GM12874 (cell line): ENCODE measurements at regions not wholly inside any gene's neighbourhood (a gene's known extent, or its start where the extent isn't known, plus 50 kb on each side); places are given as distances from the start of the nearest gene placed in this dataset.

Source experiments
- TF ChIP-seq, protein P1 (sequence below): IDR thresholded peaks from 2 replicates; pipeline ENCODE4 v1.5.1; 2011; ENCODE audit warnings: low read depth, mild to moderate bottlenecking, control low read depth, low read length, moderate library complexity; ENCODE audit not compliant: insufficient read depth

- TF ChIP-seq, protein P1, sequence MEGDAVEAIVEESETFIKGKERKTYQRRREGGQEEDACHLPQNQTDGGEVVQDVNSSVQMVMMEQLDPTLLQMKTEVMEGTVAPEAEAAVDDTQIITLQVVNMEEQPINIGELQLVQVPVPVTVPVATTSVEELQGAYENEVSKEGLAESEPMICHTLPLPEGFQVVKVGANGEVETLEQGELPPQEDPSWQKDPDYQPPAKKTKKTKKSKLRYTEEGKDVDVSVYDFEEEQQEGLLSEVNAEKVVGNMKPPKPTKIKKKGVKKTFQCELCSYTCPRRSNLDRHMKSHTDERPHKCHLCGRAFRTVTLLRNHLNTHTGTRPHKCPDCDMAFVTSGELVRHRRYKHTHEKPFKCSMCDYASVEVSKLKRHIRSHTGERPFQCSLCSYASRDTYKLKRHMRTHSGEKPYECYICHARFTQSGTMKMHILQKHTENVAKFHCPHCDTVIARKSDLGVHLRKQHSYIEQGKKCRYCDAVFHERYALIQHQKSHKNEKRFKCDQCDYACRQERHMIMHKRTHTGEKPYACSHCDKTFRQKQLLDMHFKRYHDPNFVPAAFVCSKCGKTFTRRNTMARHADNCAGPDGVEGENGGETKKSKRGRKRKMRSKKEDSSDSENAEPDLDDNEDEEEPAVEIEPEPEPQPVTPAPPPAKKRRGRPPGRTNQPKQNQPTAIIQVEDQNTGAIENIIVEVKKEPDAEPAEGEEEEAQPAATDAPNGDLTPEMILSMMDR: no peak
These were observed 463.1 kb upstream of the FAT3 start for GRCh38 chr11:91761406-91762025.

DNA sequence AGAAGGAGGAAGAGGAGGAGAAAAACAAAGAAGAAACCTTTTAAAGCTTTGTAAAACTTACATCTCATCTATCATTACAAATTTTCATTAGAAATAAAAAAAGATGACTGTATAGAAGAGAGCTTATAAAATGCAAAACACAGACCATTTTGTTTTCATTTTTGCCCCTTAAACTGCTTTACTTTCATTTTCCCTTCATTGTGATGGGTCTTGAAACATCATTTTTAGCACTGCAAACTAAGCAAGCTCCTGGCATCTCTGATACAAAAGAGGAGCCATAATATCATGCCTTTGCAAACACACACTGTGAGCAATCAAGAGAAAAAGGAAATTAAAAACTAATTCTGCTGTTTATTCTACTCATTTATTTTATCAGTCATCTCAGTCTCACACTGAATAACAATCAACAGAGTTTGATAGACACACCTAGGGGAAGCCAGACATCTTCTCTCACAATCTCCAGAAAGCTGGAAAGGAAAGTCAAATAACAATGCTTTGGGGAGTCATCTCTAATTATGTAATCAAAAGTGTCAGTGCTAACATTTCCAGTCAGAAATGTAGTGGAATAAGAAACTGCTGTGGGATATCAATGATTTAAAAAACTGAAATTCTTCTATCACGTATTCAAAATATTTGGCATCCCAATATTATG lies 467.7 kb upstream of the FAT3 start:
- TF ChIP-seq, protein P1: no peak

- TF ChIP-seq, protein P1: no peak
These were observed 468.5 kb upstream of the FAT3 start for GRCh38 chr11:91755951-91756707.

DNA sequence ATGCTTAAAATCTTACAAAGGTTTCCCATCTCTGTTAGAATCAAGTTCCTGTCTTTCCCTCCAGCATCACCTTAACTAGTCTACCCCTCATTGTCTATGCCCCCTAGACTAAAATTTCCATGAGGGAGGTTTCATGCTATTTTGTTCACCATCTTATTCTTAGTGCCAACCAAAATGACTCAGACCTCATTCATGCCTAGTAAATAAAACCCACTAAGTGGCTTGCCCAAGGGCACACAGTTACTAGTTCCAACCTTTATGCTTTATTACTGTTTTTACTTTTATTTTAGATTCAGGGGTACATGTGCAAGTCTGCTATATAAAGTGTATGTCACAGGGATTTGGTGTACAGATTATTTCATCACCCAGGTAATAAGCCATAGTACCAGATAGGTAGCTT lies 469.1 kb upstream of the FAT3 start:
- TF ChIP-seq, protein P1: no peak

DNA sequence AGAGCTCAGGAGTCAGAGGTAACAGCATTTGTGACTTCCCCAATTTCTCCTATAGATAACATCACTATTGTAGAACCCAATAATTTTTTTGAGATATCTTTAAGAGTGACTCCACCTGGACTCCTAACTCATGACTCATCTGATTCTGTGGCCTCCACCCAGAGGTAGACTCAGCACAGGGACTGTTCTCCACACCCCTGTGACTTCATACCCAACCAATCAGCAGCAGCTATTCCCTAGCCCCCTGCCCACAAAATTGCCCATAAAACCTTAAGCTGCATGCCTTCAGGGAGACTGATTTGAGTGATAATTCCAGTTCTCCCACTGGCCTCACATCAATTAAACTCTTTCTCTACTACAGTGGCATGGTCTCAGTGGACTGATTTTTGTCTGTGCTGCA lies 475.4 kb upstream of the FAT3 start:
- TF ChIP-seq, protein P1: no peak

- TF ChIP-seq, protein P1: no peak
These were observed 482.5 kb upstream of the FAT3 start for GRCh38 chr11:91742155-91742554.

GRCh38 chr11:91731051-91731450 lies 493.6 kb upstream of the FAT3 start:
- TF ChIP-seq, protein P1: no peak
